ACHN (cell line): ENCODE measurements at regions not wholly inside any gene's neighbourhood (a gene's known extent, or its start where the extent isn't known, plus 50 kb on each side); places are given as distances from the start of the nearest gene placed in this dataset.
"Not testable (repeated sequence)": the region's sequence is repeated elsewhere in the genome, so short reads cannot be mapped to it uniquely, and the experiment has no call there.

Source experiments
- DNase-seq: peaks from one replicate; pipeline ENCODE4 v3.0.0-alpha.2; 2015
- in situ Hi-C: cut with HindIII; loops from 2 replicates; pipeline ENCODE4 v1.10.0; 2017; ENCODE audit warnings: low sequenced_read_pairs, low pct_ligation_motif_present, low pct_unique_long_range_greater_than_20kb

DNA sequence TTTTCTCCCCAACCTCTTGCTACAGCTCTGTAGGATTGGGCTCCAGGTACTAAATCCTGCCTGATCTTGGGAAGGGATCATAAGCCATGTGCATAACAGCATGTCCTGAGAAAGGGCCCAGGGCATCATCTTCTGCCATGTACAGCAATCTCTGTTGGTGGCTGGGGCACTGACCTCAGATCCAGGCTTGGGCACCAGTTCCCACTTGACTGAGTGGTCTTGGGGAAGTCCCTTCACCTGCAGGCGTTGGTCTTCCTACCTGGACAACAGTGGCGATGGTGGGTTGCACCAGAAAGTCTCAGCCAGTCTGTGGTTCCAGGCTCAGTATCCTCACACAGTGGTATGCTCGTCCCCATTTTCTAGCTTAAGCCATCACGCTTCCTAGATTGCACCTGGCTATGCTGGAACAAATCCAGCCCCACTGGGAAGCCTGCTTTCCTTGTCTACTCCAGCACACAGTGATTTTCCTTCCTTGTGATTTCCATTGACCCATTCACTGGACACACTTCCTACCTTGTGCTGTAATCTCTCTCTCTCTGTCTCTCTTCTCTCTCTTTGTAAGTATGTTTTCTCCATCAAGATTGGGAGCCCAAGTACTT, 121.7 kb upstream of the PITX1 start:
- DNase-seq = no peak
- in situ Hi-C loops = no loop called here

DNA sequence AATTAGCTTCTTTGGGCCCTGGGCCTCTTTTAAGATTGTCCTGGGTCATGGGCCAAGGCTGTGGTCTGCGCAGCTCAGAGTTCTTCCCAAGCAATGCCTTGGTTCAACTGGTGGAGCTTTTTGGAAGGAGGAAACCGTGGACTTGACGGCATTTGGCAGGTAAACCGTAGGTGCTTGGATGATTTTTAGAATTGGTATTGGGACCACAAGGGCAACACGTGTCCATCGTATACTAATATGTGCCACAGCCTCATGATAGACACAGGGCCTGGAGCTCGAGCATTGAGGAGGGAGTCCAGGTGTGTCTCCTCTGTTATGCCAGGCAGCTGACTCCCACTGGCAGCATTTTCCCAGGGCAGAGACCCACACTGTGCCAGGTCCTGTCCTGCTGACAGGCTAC, 120.9 kb upstream of the PITX1 start:
- no peak for DNase-seq
- in situ Hi-C loops = no loop called here

DNA sequence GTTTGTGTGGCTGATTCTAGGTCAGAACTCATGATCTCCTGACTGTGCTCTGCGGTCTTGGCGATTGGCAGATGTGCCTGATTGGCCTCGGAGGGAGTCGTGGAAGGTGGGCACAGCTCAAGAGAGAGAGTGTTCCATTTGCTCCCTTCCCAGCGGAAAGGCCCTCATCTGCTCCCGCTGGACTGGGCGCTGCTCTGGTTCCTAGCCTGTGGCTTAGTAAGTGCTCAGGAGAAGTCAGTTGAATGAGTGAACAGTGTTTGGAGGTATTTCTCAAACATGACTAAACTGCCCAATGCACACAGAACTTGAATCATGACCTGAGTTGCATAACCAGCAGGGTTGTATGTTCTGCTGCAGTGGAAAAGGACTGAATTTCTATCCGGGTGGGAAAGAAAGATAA, 120.2 kb upstream of the PITX1 start:
- in situ Hi-C loops = no loop called here

DNA sequence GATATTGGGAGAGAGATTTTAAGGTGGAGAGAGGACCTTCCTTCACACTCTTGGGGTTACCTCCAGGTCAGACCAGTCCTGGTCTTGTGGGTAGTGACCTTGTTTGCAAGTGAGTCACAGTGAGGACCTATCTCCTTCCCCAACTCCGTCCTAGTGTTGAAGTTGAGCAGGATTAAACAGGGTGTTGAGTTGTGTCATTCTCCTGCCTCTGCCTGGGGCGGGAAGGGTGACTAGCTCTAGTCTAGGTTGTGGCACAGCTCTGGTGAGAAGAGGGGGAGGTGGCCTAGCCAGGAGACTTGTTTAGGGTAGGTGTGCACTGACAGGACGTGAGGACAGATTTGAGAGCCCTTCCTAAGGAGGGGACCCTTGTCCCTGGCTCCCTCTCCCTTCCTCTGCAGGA, 119.6 kb upstream of the PITX1 start:
- in situ Hi-C loops = no loop called here
- DNase-seq = no peak

More for the DNA sequence above, 120.2 kb upstream of the PITX1 start:
- no peak for DNase-seq

GRCh38 chr5:135153259-135153658, 119.2 kb upstream of the PITX1 start:
- no peak for DNase-seq
- in situ Hi-C loops = no loop called here

DNA sequence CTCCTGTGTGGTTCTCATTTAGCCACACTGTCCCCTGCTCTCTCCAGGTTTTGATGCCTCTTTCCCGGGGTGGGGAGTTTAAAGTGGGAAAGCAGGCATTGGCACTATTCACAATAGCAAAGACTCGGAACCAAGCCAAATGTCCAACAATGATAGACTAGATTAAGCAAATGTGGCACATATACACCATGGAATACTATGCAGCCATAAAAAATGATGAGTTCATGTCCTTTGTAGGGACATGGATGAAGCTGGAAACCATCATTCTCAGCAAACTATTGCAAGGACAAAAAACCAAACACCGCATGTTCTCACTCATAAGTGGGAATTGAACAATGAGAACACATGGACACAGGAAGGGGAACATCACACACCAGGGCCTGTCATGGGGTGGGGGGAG, 117.6 kb upstream of the PITX1 start:
- in situ Hi-C loops, DNase-seq: not testable (repeated sequence)

DNA sequence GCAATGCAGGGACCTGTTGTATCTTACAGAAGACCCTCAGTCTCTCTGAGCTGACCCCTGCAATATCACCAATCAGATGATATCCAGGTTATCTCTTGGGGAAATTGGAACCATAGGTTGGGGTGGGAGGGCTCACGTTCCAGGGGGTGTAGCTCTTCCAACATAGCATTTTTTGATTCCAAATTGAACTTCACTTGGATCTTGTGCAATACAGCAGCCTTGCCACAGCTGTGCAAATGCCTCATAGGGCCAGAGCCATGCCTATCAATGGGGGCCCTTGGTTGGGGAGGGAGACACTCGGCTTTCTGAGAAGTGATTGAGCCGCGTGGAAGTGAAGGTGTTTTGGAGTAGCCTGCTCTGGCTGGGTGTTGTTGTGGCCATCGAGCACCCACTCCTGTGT, 117.2 kb upstream of the PITX1 start:
- in situ Hi-C loops = no loop called here
- no peak for DNase-seq

- in situ Hi-C loops = no loop called here
- no peak for DNase-seq
Observed at GRCh38 chr5:135150767-135151166, 116.7 kb upstream of the PITX1 start.

DNA sequence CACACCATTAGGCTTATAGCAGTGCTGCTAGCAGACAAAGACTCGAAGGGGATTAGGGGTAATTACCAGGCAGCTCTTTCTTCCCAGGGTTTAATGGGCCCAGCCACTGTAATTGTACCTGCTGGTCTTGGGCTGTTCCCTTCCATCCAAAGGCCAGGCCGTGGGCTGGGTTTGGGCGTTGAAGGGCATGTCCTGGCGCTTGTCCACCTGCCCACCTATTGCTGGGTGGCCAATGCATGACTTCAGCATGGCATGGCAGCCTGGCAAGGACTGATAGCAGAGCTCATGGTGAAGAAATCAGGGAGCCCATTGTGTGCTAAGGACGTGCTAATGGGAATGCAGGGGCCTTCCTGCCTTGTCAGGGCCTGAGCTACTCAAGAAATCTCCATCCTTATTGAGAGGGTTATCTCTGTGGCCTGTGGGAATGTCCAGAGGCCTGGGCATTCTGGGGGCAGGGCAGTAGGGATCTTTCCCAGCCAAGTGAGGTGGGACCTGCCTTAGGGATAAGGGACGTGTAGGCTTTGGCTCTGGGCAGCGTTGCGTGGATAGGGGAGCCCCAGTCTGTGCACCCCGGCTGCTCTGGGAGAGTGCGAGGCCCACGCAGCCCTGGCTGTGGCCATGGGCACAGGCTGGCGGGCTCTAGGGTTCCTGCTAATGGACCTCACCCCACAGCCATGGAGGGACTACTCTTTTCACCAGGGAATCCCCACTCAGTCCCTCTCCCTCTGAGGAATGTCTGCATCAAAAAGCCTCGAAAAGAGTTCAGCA, 116.1 kb upstream of the PITX1 start:
- DNase-seq = no peak

DNA sequence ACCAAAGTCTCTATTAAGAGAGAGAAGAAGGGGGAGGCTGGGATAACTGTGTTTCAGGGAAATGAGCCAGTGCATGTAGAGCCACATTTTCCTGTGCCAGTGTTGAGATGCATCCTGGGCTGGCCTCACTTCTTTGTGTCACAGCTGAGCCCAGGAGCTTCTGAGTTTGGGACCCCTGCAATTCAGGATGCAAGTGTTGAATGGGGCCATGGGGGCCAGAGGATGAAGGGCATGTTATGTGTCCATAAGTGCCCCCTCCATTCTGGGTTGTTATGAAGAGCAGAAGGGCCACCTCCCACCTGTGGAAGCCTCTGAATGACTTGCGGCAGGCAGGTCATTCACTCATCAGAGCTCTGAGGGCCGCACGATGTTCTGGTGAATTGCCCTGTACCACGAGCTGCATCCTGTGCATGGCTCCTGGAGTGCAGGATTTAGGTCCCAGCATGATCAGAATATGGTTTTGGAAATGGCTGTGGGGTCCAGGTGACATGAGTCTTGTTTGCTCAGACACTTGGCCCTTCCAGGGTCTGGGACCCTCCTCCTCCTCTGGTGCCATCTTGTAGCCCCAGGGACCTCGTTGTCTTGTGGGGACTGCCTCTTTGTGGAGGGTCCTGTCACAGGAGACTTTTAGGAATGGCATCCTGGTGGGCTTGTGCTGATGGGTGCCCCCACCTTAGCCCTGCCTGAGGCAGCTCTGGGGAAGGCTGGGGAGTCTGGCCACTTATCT, 115.4 kb upstream of the PITX1 start:
- no peak for DNase-seq
- in situ Hi-C loops = no loop called here

More for the DNA sequence above, 116.1 kb upstream of the PITX1 start:
- in situ Hi-C loops = no loop called here

DNA sequence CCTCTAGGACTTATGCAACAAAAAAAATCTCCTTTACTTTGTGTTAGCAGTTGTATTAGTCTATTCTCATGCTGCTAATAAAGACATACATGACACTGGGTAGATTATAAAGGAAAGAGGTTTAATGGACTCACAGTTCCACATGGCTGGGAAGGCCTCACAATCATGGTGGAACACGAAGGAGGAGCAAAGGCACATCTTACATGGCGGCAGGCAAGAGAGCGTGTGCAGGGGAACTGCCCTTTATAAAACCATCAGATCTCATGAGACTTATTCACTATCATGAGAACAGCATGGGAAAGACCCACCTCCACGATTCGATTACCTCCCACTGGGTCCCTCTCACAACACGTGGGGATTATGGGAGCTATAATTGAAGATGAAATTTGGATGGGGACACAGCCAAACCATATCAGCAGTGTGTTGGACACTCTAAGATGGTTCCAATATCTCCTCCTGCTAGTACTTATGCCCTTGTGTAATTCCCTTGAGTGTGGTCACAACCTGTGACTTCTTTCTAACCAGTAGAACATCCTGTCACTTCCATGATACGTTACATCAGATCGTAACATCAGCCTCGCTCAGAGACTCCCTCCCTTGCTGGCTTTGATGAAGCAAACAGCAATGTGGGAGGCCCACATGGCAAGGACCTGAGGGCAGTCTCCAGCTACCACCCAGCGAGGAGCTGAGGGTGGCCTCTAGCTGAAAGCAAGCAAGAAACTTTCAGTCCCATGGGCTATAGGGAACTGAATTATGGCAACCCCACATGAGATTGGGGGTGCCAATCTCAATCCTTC, 113.5 kb upstream of the PITX1 start:
- in situ Hi-C loops = no loop called here
- DNase-seq = no peak

- in situ Hi-C loops = no loop called here
- no peak for DNase-seq
Observed at GRCh38 chr5:135145985-135146384, 112.0 kb upstream of the PITX1 start.

- DNase-seq, in situ Hi-C loops: not testable (repeated sequence)
Observed at GRCh38 chr5:135143682-135144081, 109.7 kb upstream of the PITX1 start.

GRCh38 chr5:135141303-135142268, 107.6 kb upstream of the PITX1 start:
- in situ Hi-C loops = no loop called here
- no peak for DNase-seq

- in situ Hi-C loops = no loop called here
- peak; percentile 53 for DNase-seq
Observed at GRCh38 chr5:135140446-135141204, 106.6 kb upstream of the PITX1 start.

- in situ Hi-C loops = no loop called here
- peak; percentile 42 for DNase-seq
Observed at GRCh38 chr5:135139381-135140134, 105.5 kb upstream of the PITX1 start.
